ENCODE measurements at regions not wholly inside any gene's neighbourhood (a gene's known extent, or its start where the extent isn't known, plus 50 kb on each side); places are given as distances from the start of the nearest gene placed in this dataset.

DNA sequence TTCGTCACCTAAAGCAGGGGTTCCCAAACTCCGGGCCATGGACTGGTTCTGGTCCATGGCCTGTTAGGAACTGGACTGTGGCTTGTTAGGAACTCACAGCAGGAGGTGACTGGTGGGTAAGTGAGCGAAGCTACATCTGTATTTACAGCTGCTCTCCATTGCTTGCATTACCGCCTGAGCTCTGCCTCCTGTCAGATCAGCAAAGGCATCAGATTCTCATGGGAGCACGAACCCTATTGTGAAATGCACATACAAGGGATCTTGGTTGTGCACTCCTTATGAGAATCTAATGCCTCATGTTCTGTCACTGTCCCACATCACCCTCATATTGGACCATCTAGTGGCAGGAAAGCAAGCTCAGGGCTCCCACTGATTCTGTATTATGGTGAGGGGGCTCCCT, 217.0 kb downstream of the ZFP36L2 start:
- DNase-seq (ENCODE audit: low read depth in 2 of 2): no peak
- Histone ChIP-seq H3K27me3 (ENCODE audit: control insufficient read depth, insufficient read depth, low read length) (no peaks in the 10 kb centered on the region), H3K4me1 (ENCODE audit: control insufficient read depth, extremely low read depth, insufficient read depth, low read length) (no peaks in the 10 kb centered on the region), H3K9ac (ENCODE audit: insufficient read depth, low read length) (no peak overlapping the region), H3K9me3 (ENCODE audit: control insufficient read depth, insufficient read depth, low read depth, low read length) (no peaks in the 10 kb centered on the region), H3K79me2 (ENCODE audit: control insufficient read depth, insufficient read depth, low read length) (no peaks in the 10 kb centered on the region), H2AFZ (ENCODE audit: low read length) (no peak overlapping the region), H3K27ac (ENCODE audit: insufficient read depth, low read length) (no peak overlapping the region), H3K4me3 (replicated peaks in 1 of 4; ENCODE audit: control extremely low read depth in 1 of 4, insufficient read depth in 1 of 4, low read depth in 3 of 4, low read length in 4 of 4) (no peak overlapping the region), H3K4me2 (ENCODE audit: extremely low read depth, insufficient read depth, low read length) (no peak overlapping the region), H4K20me1 (ENCODE audit: control insufficient read depth, extremely low read depth, insufficient read depth, low read length) (no peaks in the 10 kb centered on the region), H3K36me3 (ENCODE audit: control insufficient read depth, insufficient read depth, low read length) (no peaks in the 10 kb centered on the region)
- TF ChIP-seq CTCF (conservative IDR thresholded peaks at IDR 0.05 in 1 of 2, IDR thresholded peaks at IDR 0.05 in 1 of 2; ENCODE audit: low read depth in 1 of 2, low read length in 2 of 2) (no peak), EZH2 (IDR thresholded peaks at IDR 0.05; ENCODE audit: low read length, missing control alignments) (no peak)

DNA sequence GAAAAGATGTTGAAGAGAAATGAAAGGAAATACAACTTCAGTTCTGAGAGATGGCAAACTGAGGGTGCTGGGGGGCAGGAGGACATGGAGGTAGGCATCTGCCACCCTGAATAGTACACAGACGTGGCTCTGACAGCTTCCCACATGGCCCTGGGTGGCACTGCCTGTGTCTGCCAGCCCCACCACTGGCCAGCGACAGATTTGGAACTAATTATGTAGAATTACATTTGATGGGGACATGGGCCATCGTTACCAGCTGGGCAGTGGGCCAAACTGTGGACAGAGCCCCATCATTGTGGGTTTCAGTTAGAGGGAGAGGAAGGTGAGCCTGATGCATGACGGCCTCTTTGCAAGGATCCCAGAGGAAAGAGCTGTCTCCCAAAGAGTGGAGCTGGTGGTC, 216.0 kb upstream of the HAAO start:
- DNase-seq (ENCODE audit: low read depth in 2 of 2): no peak
- H3K27ac ChIP-seq (ENCODE audit: insufficient read depth, low read length): no peak overlapping the region
- H2AFZ ChIP-seq (ENCODE audit: low read length): no peak overlapping the region
- no peak for TF ChIP-seq CTCF (conservative IDR thresholded peaks at IDR 0.05 in 1 of 2, IDR thresholded peaks at IDR 0.05 in 1 of 2; ENCODE audit: low read depth in 1 of 2, low read length in 2 of 2)
- TF ChIP-seq EZH2 (IDR thresholded peaks at IDR 0.05; ENCODE audit: low read length, missing control alignments): no peak
- H3K4me2 ChIP-seq (ENCODE audit: extremely low read depth, insufficient read depth, low read length): no peak overlapping the region
- no peaks in the 10 kb centered on the region for H3K79me2 ChIP-seq (ENCODE audit: control insufficient read depth, insufficient read depth, low read length)
- H3K9ac ChIP-seq (ENCODE audit: insufficient read depth, low read length): no peak overlapping the region
- H3K36me3 ChIP-seq (ENCODE audit: control insufficient read depth, insufficient read depth, low read length): no peaks in the 10 kb centered on the region
- no peak overlapping the region for H3K4me3 ChIP-seq (replicated peaks in 1 of 4; ENCODE audit: control extremely low read depth in 1 of 4, insufficient read depth in 1 of 4, low read depth in 3 of 4, low read length in 4 of 4)
- no peaks in the 10 kb centered on the region for H3K9me3 ChIP-seq (ENCODE audit: control insufficient read depth, insufficient read depth, low read depth, low read length)
- H3K4me1 ChIP-seq (ENCODE audit: control insufficient read depth, extremely low read depth, insufficient read depth, low read length): no peaks in the 10 kb centered on the region
- no peaks in the 10 kb centered on the region for H3K27me3 ChIP-seq (ENCODE audit: control insufficient read depth, insufficient read depth, low read length)
- no peaks in the 10 kb centered on the region for H4K20me1 ChIP-seq (ENCODE audit: control insufficient read depth, extremely low read depth, insufficient read depth, low read length)

GRCh38 chr2:43007901-43008300, 215.5 kb upstream of the HAAO start:
- TF ChIP-seq EZH2 (IDR thresholded peaks at IDR 0.05; ENCODE audit: low read length, missing control alignments): no peak
- TF ChIP-seq CTCF (conservative IDR thresholded peaks at IDR 0.05 in 1 of 2, IDR thresholded peaks at IDR 0.05 in 1 of 2; ENCODE audit: low read depth in 1 of 2, low read length in 2 of 2): no peak
- no peaks in the 10 kb centered on the region for H4K20me1 ChIP-seq (ENCODE audit: control insufficient read depth, extremely low read depth, insufficient read depth, low read length)
- no peaks in the 10 kb centered on the region for H3K27me3 ChIP-seq (ENCODE audit: control insufficient read depth, insufficient read depth, low read length)
- DNase-seq (ENCODE audit: low read depth in 2 of 2): no peak
- H3K36me3 ChIP-seq (ENCODE audit: control insufficient read depth, insufficient read depth, low read length): no peaks in the 10 kb centered on the region
- no peak overlapping the region for H2AFZ ChIP-seq (ENCODE audit: low read length)
- no peak overlapping the region for H3K4me3 ChIP-seq (replicated peaks in 1 of 4; ENCODE audit: control extremely low read depth in 1 of 4, insufficient read depth in 1 of 4, low read depth in 3 of 4, low read length in 4 of 4)
- no peak overlapping the region for H3K9ac ChIP-seq (ENCODE audit: insufficient read depth, low read length)
- no peaks in the 10 kb centered on the region for H3K79me2 ChIP-seq (ENCODE audit: control insufficient read depth, insufficient read depth, low read length)
- H3K4me2 ChIP-seq (ENCODE audit: extremely low read depth, insufficient read depth, low read length): no peak overlapping the region
- no peaks in the 10 kb centered on the region for H3K9me3 ChIP-seq (ENCODE audit: control insufficient read depth, insufficient read depth, low read depth, low read length)
- H3K27ac ChIP-seq (ENCODE audit: insufficient read depth, low read length): no peak overlapping the region
- H3K4me1 ChIP-seq (ENCODE audit: control insufficient read depth, extremely low read depth, insufficient read depth, low read length): no peaks in the 10 kb centered on the region

Measured in fibroblast of lung (primary cell).